Tibial nerve (tissue), 4 donors: ENCODE measurements at regions not wholly inside any gene's neighbourhood (a gene's known extent, or its start where the extent isn't known, plus 50 kb on each side); places are given as distances from the start of the nearest gene placed in this dataset.

ENCODE experiments used
- CTCF ChIP-seq, 5 experiments: fragments of 200-600 bp in 3 of 5; fragments of 450-650 bp in 2 of 5; sonication (generic) in 3 of 5; IDR thresholded peaks; one replicate each; pipeline ENCODE4 v1.5.1; 2016 to 2019; ENCODE audit warnings: antibody characterized with exemption in 5 of 5, mild to moderate bottlenecking in 3 of 5, moderate library complexity in 2 of 5
- EP300 ChIP-seq, 2 donors: sonication (generic); formaldehyde crosslinking; IDR thresholded peaks; one replicate each; pipeline ENCODE4 v1.6.1; 2017; ENCODE audit warnings: antibody characterized with exemption in 2 of 2, mild to moderate bottlenecking in 1 of 2
- POLR2A ChIP-seq, 2 donors: fragments of 450-650 bp; IDR thresholded peaks; one replicate each; pipeline ENCODE4 v1.6.1; 2017; ENCODE audit warnings: antibody characterized with exemption in 2 of 2, mild to moderate bottlenecking in 2 of 2, moderate library complexity in 2 of 2

GRCh38 chr11:98365941-98366340 lies 654.8 kb upstream of the CNTN5 start:
- TF ChIP-seq CTCF (IDR thresholded peaks at IDR 0.05), result no peak
- TF ChIP-seq POLR2A (IDR thresholded peaks at IDR 0.05), result no peak
- TF ChIP-seq EP300 (IDR thresholded peaks at IDR 0.05), result no peak
